T follicular helper cell (primary cell): ENCODE measurements at regions not wholly inside any gene's neighbourhood (a gene's known extent, or its start where the extent isn't known, plus 50 kb on each side); places are given as distances from the start of the nearest gene placed in this dataset.

Experiments used
- DNase-seq: peaks from one replicate; pipeline ENCODE4 v3.0.0-alpha.2; 2020; ENCODE audit warnings: low read depth

- no peak for DNase-seq
Observed at GRCh38 chr22:49263101-49263500, 564.6 kb downstream of the BRD1 start.

GRCh38 chr22:49262167-49262566 is 565.5 kb downstream of the BRD1 start:
- DNase-seq = no peak

- DNase-seq = no peak
Observed at GRCh38 chr22:49261616-49262015, 566.1 kb downstream of the BRD1 start.

- no peak for DNase-seq
Observed at GRCh38 chr22:49260681-49261580, 566.7 kb downstream of the BRD1 start.

GRCh38 chr22:49259839-49260615 is 567.6 kb downstream of the BRD1 start:
- no peak for DNase-seq

GRCh38 chr22:49258107-49259010 is 569.3 kb downstream of the BRD1 start:
- DNase-seq = no peak

GRCh38 chr22:49257551-49257961 is 570.1 kb downstream of the BRD1 start:
- no peak for DNase-seq

- DNase-seq = no peak
Observed at GRCh38 chr22:49255741-49256318, 571.8 kb downstream of the BRD1 start.

GRCh38 chr22:49255154-49255553 is 572.5 kb downstream of the BRD1 start:
- DNase-seq = no peak

GRCh38 chr22:49253656-49254055 is 574.0 kb downstream of the BRD1 start:
- no peak for DNase-seq

- DNase-seq = no peak
Observed at GRCh38 chr22:49251371-49251770, 576.3 kb downstream of the BRD1 start.

- DNase-seq = no peak
Observed at GRCh38 chr22:49247194-49247924, 580.3 kb downstream of the BRD1 start.

GRCh38 chr22:49244466-49245420 is 582.9 kb downstream of the BRD1 start:
- DNase-seq = no peak

- no peak for DNase-seq
Observed at GRCh38 chr22:49243965-49244364, 583.7 kb downstream of the BRD1 start.

- DNase-seq = no peak
Observed at GRCh38 chr22:49243335-49243734, 584.3 kb downstream of the BRD1 start.

- no peak for DNase-seq
Observed at GRCh38 chr22:49242480-49242879, 585.2 kb downstream of the BRD1 start.

- no peak for DNase-seq
Observed at GRCh38 chr22:49241174-49241851, 586.4 kb downstream of the BRD1 start.

GRCh38 chr22:49240472-49240871 is 587.2 kb downstream of the BRD1 start:
- no peak for DNase-seq

- DNase-seq = no peak
Observed at GRCh38 chr22:49240016-49240380, 587.7 kb downstream of the BRD1 start.
